HG03135 (cell line): ENCODE measurements at regions not wholly inside any gene's neighbourhood (a gene's known extent, or its start where the extent isn't known, plus 50 kb on each side); places are given as distances from the start of the nearest gene placed in this dataset.
A peak's percentile ranks its signal among the peaks of the same experiment; 100 is the strongest.
"Not testable (repeated sequence)": the region's sequence is repeated elsewhere in the genome, so short reads cannot be mapped to it uniquely, and the experiment has no call there.

Source experiments
- ATAC-seq: cut with Tn5 transposase; IDR thresholded peaks from one replicate; pipeline ENCODE4 v1.9.1; 2021; ENCODE audit warnings: mild to moderate bottlenecking, moderate library complexity; ENCODE audit not compliant: unreplicated experiment

- ATAC-seq = no peak
Measured at GRCh38 chr5:125065741-125066140, 319.3 kb upstream of the ZNF608 start.

GRCh38 chr5:125070961-125071360, 324.5 kb upstream of the ZNF608 start:
- ATAC-seq = no peak

GRCh38 chr5:125073090-125073489, 326.7 kb upstream of the ZNF608 start:
- no peak for ATAC-seq

GRCh38 chr5:125075567-125075966, 329.1 kb upstream of the ZNF608 start:
- ATAC-seq = no peak

- not testable (repeated sequence) for ATAC-seq
Measured at GRCh38 chr5:125079028-125079427, 332.6 kb upstream of the ZNF608 start.

- no peak for ATAC-seq
Measured at GRCh38 chr5:125081101-125081500, 334.7 kb upstream of the ZNF608 start.

- ATAC-seq = no peak
Measured at GRCh38 chr5:125083981-125084380, 337.5 kb upstream of the ZNF608 start.

- no peak for ATAC-seq
Measured at GRCh38 chr5:125085797-125086505, 339.5 kb upstream of the ZNF608 start.

GRCh38 chr5:125088522-125089105, 342.2 kb upstream of the ZNF608 start:
- ATAC-seq = no peak

GRCh38 chr5:125092138-125092537, 345.7 kb upstream of the ZNF608 start:
- not testable (repeated sequence) for ATAC-seq

GRCh38 chr5:125093776-125094175, 347.3 kb upstream of the ZNF608 start:
- ATAC-seq = no peak

- no peak for ATAC-seq
Measured at GRCh38 chr5:125100342-125100741, 353.9 kb upstream of the ZNF608 start.

GRCh38 chr5:125100951-125101350, 354.5 kb upstream of the ZNF608 start:
- ATAC-seq = no peak

- ATAC-seq = no peak
Measured at GRCh38 chr5:125103459-125103858, 357.0 kb upstream of the ZNF608 start.

GRCh38 chr5:125106271-125106670, 359.8 kb upstream of the ZNF608 start:
- ATAC-seq = no peak

- ATAC-seq = no peak
Measured at GRCh38 chr5:125106881-125107280, 360.4 kb upstream of the ZNF608 start.

GRCh38 chr5:125109293-125109692, 362.9 kb upstream of the ZNF608 start:
- no peak for ATAC-seq

GRCh38 chr5:125109816-125110215, 363.4 kb upstream of the ZNF608 start:
- no peak for ATAC-seq

GRCh38 chr5:125112196-125112595, 365.8 kb upstream of the ZNF608 start:
- ATAC-seq = no peak

GRCh38 chr5:125113328-125113727, 366.9 kb upstream of the ZNF608 start:
- peak; percentile 66 for ATAC-seq

- ATAC-seq = no peak
Measured at GRCh38 chr5:125115195-125115525, 368.7 kb upstream of the ZNF608 start.

- ATAC-seq = no peak
Measured at GRCh38 chr5:125117566-125117965, 371.1 kb upstream of the ZNF608 start.

GRCh38 chr5:125120012-125120411, 373.6 kb upstream of the ZNF608 start:
- ATAC-seq = no peak
